H1 (cell line): ENCODE measurements at regions not wholly inside any gene's neighbourhood (a gene's known extent, or its start where the extent isn't known, plus 50 kb on each side); places are given as distances from the start of the nearest gene placed in this dataset.

Experiments used
- CTCF ChIA-PET: fragments of 300-600 bp; sonication (Branson Sonifier 250); formaldehyde crosslinking; loops from one replicate; lab custom pipeline; 2021; ENCODE audit not compliant: partially characterized antibody; lab: Charles Lee
- POLR2A ChIA-PET: fragments of 300-600 bp; sonication (Branson Sonifier 250); formaldehyde crosslinking; loops from one replicate; lab custom pipeline; 2021; ENCODE audit warnings: inconsistent platforms; ENCODE audit not compliant: partially characterized antibody; lab: Charles Lee
- DNase-seq, 2 experiments: peaks; one replicate each; pipeline versions ENCODE4 v3.0.0 to v3.0.0-alpha.2; 2010 to 2022; ENCODE audit warnings: low spot score in 2 of 2, low read depth in 1 of 2, mixed read lengths in 1 of 2
- FAIRE-seq: peaks from 2 replicates; lab custom pipeline; 2011; peaks lifted over from hg19 to GRCh38; lab: Jason Lieb, UNC
- H2AFZ ChIP-seq: 2 replicates; pipeline ENCODE4 v1.8.1; 2012; ENCODE audit warnings: low read length, inconsistent platforms
- H2AK5ac ChIP-seq: 2 replicates; pipeline ENCODE4 v1.6.1; 2013; ENCODE audit warnings: low read depth, low read length
- H2BK120ac ChIP-seq: replicated peaks from 2 replicates; pipeline ENCODE3; 2013; ENCODE audit warnings: low read depth, low read length, inconsistent platforms
- H2BK12ac ChIP-seq: 2 replicates; pipeline ENCODE4 v1.6.1; 2013; ENCODE audit warnings: low read depth, low read length
- H2BK15ac ChIP-seq: 2 replicates; pipeline ENCODE4 v1.6.1; 2013; ENCODE audit warnings: low read length
- H2BK20ac ChIP-seq: 2 replicates; pipeline ENCODE4 v1.6.1; 2013; ENCODE audit warnings: low read length
- H2BK5ac ChIP-seq: 2 replicates; pipeline ENCODE4 v1.6.1; 2013; ENCODE audit warnings: low read depth, low read length
- H3K14ac ChIP-seq: 2 replicates; pipeline ENCODE4 v1.6.1; 2013; ENCODE audit warnings: inconsistent platforms; ENCODE audit not compliant: insufficient read length
- H3K18ac ChIP-seq: 2 replicates; pipeline ENCODE4 v1.6.1; 2013; ENCODE audit warnings: low read length; ENCODE audit errors: extremely low read depth
- H3K23ac ChIP-seq: 2 replicates; pipeline ENCODE4 v1.6.1; 2013; ENCODE audit warnings: inconsistent platforms; ENCODE audit not compliant: insufficient read length
- H3K23me2 ChIP-seq: 2 replicates; pipeline ENCODE4 v1.6.1; 2013; ENCODE audit warnings: low read depth, low read length
- H3K27ac ChIP-seq: 2 replicates; pipeline ENCODE4 v1.6.1; 2011; ENCODE audit warnings: low read depth, low read length, inconsistent platforms
- H3K27me3 ChIP-seq, 4 experiments: replicated peaks in 1 of 4; 1 replicate in 1 of 4; 2 replicates in 3 of 4; pipeline versions ENCODE4 v1.6.1 to v1.8.1; 2011 to 2013; ENCODE audit warnings: low read length in 3 of 4, mild to moderate bottlenecking in 3 of 4, inconsistent platforms in 2 of 4, mixed read lengths in 2 of 4, moderate library complexity in 1 of 4; ENCODE audit not compliant: control insufficient read depth in 3 of 4, insufficient read depth in 3 of 4; ENCODE audit errors: extremely low read depth in 1 of 4
- H3K36me3 ChIP-seq, 4 experiments: 2 replicates each; pipeline versions ENCODE4 v1.6.1 to v1.8.1; 2011 to 2013; ENCODE audit warnings: mild to moderate bottlenecking in 4 of 4, low read length in 3 of 4, moderate library complexity in 2 of 4, control low read depth in 1 of 4, inconsistent platforms in 1 of 4; ENCODE audit not compliant: insufficient read depth in 4 of 4, control insufficient read depth in 2 of 4
- H3K4ac ChIP-seq: replicated peaks from 2 replicates; pipeline ENCODE3; 2013; ENCODE audit warnings: low read length, low read depth, mixed read lengths, inconsistent platforms; ENCODE audit not compliant: insufficient read length
- H3K4me1 ChIP-seq, 4 experiments: replicated peaks in 1 of 4; 1 replicate in 1 of 4; 2 replicates in 3 of 4; pipeline versions ENCODE4 v1.6.1 to v1.8.1; 2011 to 2013; ENCODE audit warnings: low read length in 3 of 4, inconsistent platforms in 2 of 4, mixed read lengths in 1 of 4; ENCODE audit not compliant: insufficient read depth in 4 of 4, control insufficient read depth in 3 of 4
- H3K4me2 ChIP-seq, 2 experiments: 2 replicates each; pipeline versions ENCODE4 v1.6.1 to v1.8.1; 2011 to 2013; ENCODE audit warnings: low read depth in 2 of 2, low read length in 2 of 2, control low read depth in 1 of 2, inconsistent platforms in 1 of 2, mild to moderate bottlenecking in 1 of 2; ENCODE audit not compliant: insufficient read depth in 1 of 2
- H3K4me3 ChIP-seq, 4 experiments: fragments of 200-600, 300-600 bp in 1 of 4; sonication (generic), shearing (Covaris generic), sonication (Bioruptor Twin) in 1 of 4; 2 replicates each; pipeline versions ENCODE4 v1.5.1 to v1.8.1; 2011 to 2016; ENCODE audit warnings: low read length in 4 of 4, low read depth in 3 of 4, control low read depth in 2 of 4, inconsistent platforms in 2 of 4, mild to moderate bottlenecking in 2 of 4, mixed read lengths in 1 of 4, moderate library complexity in 1 of 4; ENCODE audit not compliant: insufficient read depth in 2 of 4; ENCODE audit errors: extremely low read depth in 1 of 4
- H3K56ac ChIP-seq: replicated peaks from 2 replicates; pipeline ENCODE3; 2013; ENCODE audit warnings: low read depth, mild to moderate bottlenecking, mixed read lengths, low read length, inconsistent platforms; ENCODE audit not compliant: insufficient read length
- H3K79me1 ChIP-seq: 2 replicates; pipeline ENCODE4 v1.6.1; 2013; ENCODE audit warnings: low read depth, low read length, control low read depth
- H3K79me2 ChIP-seq, 2 experiments: 2 replicates each; pipeline versions ENCODE4 v1.6.1 to v1.8.1; 2012 to 2013; ENCODE audit warnings: low read length in 2 of 2, mild to moderate bottlenecking in 2 of 2, inconsistent platforms in 1 of 2; ENCODE audit not compliant: insufficient read depth in 2 of 2, control insufficient read depth in 1 of 2
- H3K9ac ChIP-seq, 4 experiments: replicated peaks in 1 of 4; 1 replicate in 1 of 4; 2 replicates in 3 of 4; pipeline versions ENCODE4 v1.6.1 to v1.8.1; 2011 to 2013; ENCODE audit warnings: low read depth in 3 of 4, low read length in 3 of 4, control low read depth in 2 of 4, mild to moderate bottlenecking in 2 of 4, moderate library complexity in 2 of 4, inconsistent platforms in 1 of 4; ENCODE audit errors: extremely low read depth in 1 of 4
- H3K9me3 ChIP-seq, 2 experiments: 2 replicates each; pipeline versions ENCODE4 v1.6.1 to v1.8.1; 2012 to 2013; ENCODE audit warnings: mild to moderate bottlenecking in 2 of 2, moderate library complexity in 2 of 2, control low read depth in 1 of 2, inconsistent platforms in 1 of 2, low read depth in 1 of 2, low read length in 1 of 2, mixed read lengths in 1 of 2; ENCODE audit not compliant: insufficient read depth in 2 of 2
- H4K20me1 ChIP-seq, 2 experiments: replicated peaks in 1 of 2; 2 replicates each; pipeline versions ENCODE3 to v1.8.1; 2011 to 2013; ENCODE audit warnings: inconsistent platforms in 2 of 2, low read length in 2 of 2, mild to moderate bottlenecking in 1 of 2; ENCODE audit not compliant: insufficient read depth in 2 of 2, control insufficient read depth in 1 of 2
- H4K5ac ChIP-seq: 2 replicates; pipeline ENCODE4 v1.6.1; 2013; ENCODE audit warnings: low read length, low read depth, mixed read lengths, inconsistent platforms; ENCODE audit not compliant: insufficient read length
- H4K8ac ChIP-seq: 2 replicates; pipeline ENCODE4 v1.8.0; 2013; ENCODE audit warnings: mild to moderate bottlenecking, moderate library complexity, low read length, inconsistent platforms; ENCODE audit not compliant: insufficient read depth; ENCODE audit errors: extremely low read depth
- H4K91ac ChIP-seq: replicated peaks from 2 replicates; pipeline ENCODE3; 2013; ENCODE audit warnings: low read length, mixed read lengths, inconsistent platforms; ENCODE audit not compliant: insufficient read length
- ASH2L ChIP-seq: fragments of 200-600, 300-600 bp; sonication (generic); IDR thresholded peaks from one replicate; pipeline ENCODE4 v1.7.1; 2017; ENCODE audit warnings: low read length
- BACH1 ChIP-seq: IDR thresholded peaks from 2 replicates; pipeline ENCODE4 v1.6.1; 2012; ENCODE audit warnings: low read length, improper control_type of control experiment
- BRCA1 ChIP-seq: IDR thresholded peaks from 2 replicates; pipeline ENCODE4 v1.6.1; 2012; ENCODE audit warnings: low read depth, low read length, improper control_type of control experiment
- CHD2 ChIP-seq: IDR thresholded peaks from 2 replicates; pipeline ENCODE4 v1.6.1; 2012; ENCODE audit warnings: low read length, improper control_type of control experiment
- EZH2 ChIP-seq: fragments of 200-600 bp; sonication (generic); IDR thresholded peaks from 2 replicates; pipeline ENCODE4 v1.7.1; 2012; ENCODE audit warnings: low read depth, mild to moderate bottlenecking, moderate library complexity, low read length, inconsistent platforms; ENCODE audit not compliant: severe bottlenecking
- HDAC2 ChIP-seq, 2 experiments: fragments of 300-600 bp in 1 of 2; sonication (generic) in 1 of 2; IDR thresholded peaks; 2 replicates each; pipeline ENCODE4 v1.6.1; 2011 to 2012; ENCODE audit warnings: low read depth in 2 of 2, low read length in 2 of 2, mild to moderate bottlenecking in 2 of 2, moderate library complexity in 2 of 2, borderline replicate concordance in 1 of 2, inconsistent platforms in 1 of 2
- JUN ChIP-seq: IDR thresholded peaks from 2 replicates; pipeline ENCODE4 v1.6.1; 2011; ENCODE audit warnings: low read depth, mild to moderate bottlenecking, improper control_type of control experiment, low read length
- KDM5A ChIP-seq: fragments of 200-600 bp; IDR thresholded peaks from 2 replicates; pipeline ENCODE4 v1.7.1; 2012; ENCODE audit warnings: mild to moderate bottlenecking, low read length, inconsistent platforms, mixed read lengths
- MAX ChIP-seq: IDR thresholded peaks from 2 replicates; pipeline ENCODE4 v1.6.1; 2012; ENCODE audit warnings: inconsistent platforms
- NANOG ChIP-seq: IDR thresholded peaks from 2 replicates; pipeline ENCODE4 v1.6.1; 2011; ENCODE audit warnings: low read length, low read depth, mild to moderate bottlenecking, inconsistent platforms; ENCODE audit not compliant: insufficient read depth, poor library complexity, severe bottlenecking
- SAP30 ChIP-seq: fragments of 300-600 bp; sonication (generic); IDR thresholded peaks from 2 replicates; pipeline ENCODE4 v1.7.1; 2012; ENCODE audit warnings: low read length, moderate library complexity, mild to moderate bottlenecking, inconsistent platforms; ENCODE audit not compliant: insufficient read depth, insufficient replicate concordance
- SIN3A ChIP-seq, 2 experiments: IDR thresholded peaks in 1 of 2; conservative IDR thresholded peaks in 1 of 2; 2 replicates each; pipeline ENCODE4 v1.6.1; 2011 to 2012; ENCODE audit warnings: low read length in 2 of 2, improper control_type of control experiment in 1 of 2, low read depth in 1 of 2, mild to moderate bottlenecking in 1 of 2
- TAF7 ChIP-seq: optimal IDR thresholded peaks from 2 replicates; pipeline ENCODE3; 2011; ENCODE audit warnings: low read depth, mild to moderate bottlenecking, inconsistent platforms, low read length, moderate library complexity, borderline replicate concordance
- TEAD4 ChIP-seq: IDR thresholded peaks from 2 replicates; pipeline ENCODE4 v1.6.1; 2012; ENCODE audit warnings: low read depth, low read length, inconsistent platforms, mixed read lengths
- WGBS, 2 experiments: shearing (Covaris generic) in 1 of 2; methylation state at CpG; one replicate each; pipeline versions ENCODE4 v1.1.6 to v1.1.7; 2013 to 2015; ENCODE audit warnings: low lambda C conversion rate in 2 of 2, mixed read lengths in 2 of 2, inconsistent platforms in 1 of 2, low coverage in 1 of 2, missing lambda C conversion rate in 1 of 2; ENCODE audit not compliant: insufficient replicate concordance in 2 of 2, insufficient coverage in 1 of 2, insufficient read length in 1 of 2; ENCODE audit errors: extremely low coverage in 1 of 2, missing lambda C conversion rate in 1 of 2; 5-methylcytosine and 5-hydroxymethylcytosine counted together

DNA sequence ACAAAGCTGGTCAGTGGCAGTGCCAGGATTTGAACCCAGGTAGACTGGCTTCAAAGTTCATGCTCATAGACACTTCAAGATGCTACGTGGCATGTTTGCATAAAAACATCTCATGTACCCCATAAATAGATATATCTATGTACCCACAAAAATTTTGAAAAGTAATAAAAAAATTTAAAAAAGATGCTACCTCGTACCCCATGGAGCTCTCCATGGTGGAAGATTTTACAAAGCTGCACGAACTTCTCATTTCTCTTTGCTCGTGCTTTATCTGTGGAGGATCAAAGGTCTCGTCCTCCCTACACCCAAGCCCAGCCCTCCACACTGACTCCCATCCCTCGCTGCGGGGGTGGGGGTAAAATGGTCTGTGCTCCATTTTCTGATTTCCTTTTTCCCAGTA lies 135.5 kb downstream of the HAPSTR1 start:
- Histone ChIP-seq H3K27ac (no peak overlapping the region), H3K9ac (no peak overlapping the region), H3K14ac (no peak overlapping the region), H2BK12ac (no peak overlapping the region), H3K4me3 (no peak overlapping the region), H4K20me1 (peaks cover 0 to 3% of the 10 kb centered on the region in 2 experiments), H2BK5ac (no peak overlapping the region), H2BK20ac (no peak overlapping the region), H4K91ac (no peak overlapping the region), H3K4ac (no peak overlapping the region), H3K79me1 (no peaks in the 10 kb centered on the region), H4K8ac (no peak overlapping the region), H3K4me2 (no peak overlapping the region), H3K56ac (no peak overlapping the region), H3K36me3 (no peaks in the 10 kb centered on the region), H3K79me2 (no peaks in the 10 kb centered on the region), H2AK5ac (no peak overlapping the region), H3K4me1 (peaks cover 0 to 3% (median 0%) of the 10 kb centered on the region in 4 experiments; a peak in 2 of 7 replicates), H3K18ac (no peak overlapping the region), H3K23me2 (no peaks in the 10 kb centered on the region), H2BK120ac (no peak overlapping the region), H2AFZ (no peak overlapping the region), H4K5ac (no peak overlapping the region), H3K9me3 (no peaks in the 10 kb centered on the region), H3K27me3 (no peaks in the 10 kb centered on the region), H3K23ac (no peak overlapping the region), H2BK15ac (no peak overlapping the region)
- 84% methylated on average over 7 of the region's 7 CpGs; no CpG with 5 or more reads in 1 of the 2 experiments for WGBS, 2 experiments
- ChIA-PET POLR2A (no interaction called here), CTCF (interaction anchor here (0.5 to 2.7 kb wide), 8 partner anchors 18 to 693 kb away, joined by 3 to 9 read pairs (median 4); no protein-coding TSS in a partner anchor)
- FAIRE-seq (no peak), DNase-seq (no peak)
- TF ChIP-seq NANOG (no peak), TEAD4 (no peak), TAF7 (no peak), MAX (no peak), SIN3A (conservative IDR thresholded peaks at IDR 0.05 in 1 of 2, IDR thresholded peaks at IDR 0.05 in 1 of 2; ENCODE audit: low read depth in 1 of 2, low read length in 2 of 2) (no peak), EZH2 (no peak), HDAC2 (IDR thresholded peaks at IDR 0.05; ENCODE audit: borderline replicate concordance in 1 of 2, low read depth in 2 of 2, low read length in 2 of 2) (no peak), BACH1 (no peak), KDM5A (no peak), JUN (no peak), CHD2 (no peak), ASH2L (no peak), BRCA1 (no peak), SAP30 (no peak)
